Fibroblast of lung (primary cell): ENCODE measurements at regions not wholly inside any gene's neighbourhood (a gene's known extent, or its start where the extent isn't known, plus 50 kb on each side); places are given as distances from the start of the nearest gene placed in this dataset.

Experiments
- DNase-seq, 2 donors: peaks; one replicate each; pipeline versions ENCODE4 v3.0.0 to v3.0.0-alpha.2; 2010; ENCODE audit warnings: low read depth in 2 of 2
- H2AFZ ChIP-seq: 2 replicates; pipeline ENCODE4 v1.5.1; 2012; ENCODE audit warnings: low read length, control low read depth, inconsistent platforms
- H3K27ac ChIP-seq: 2 replicates; pipeline ENCODE4 v1.5.1; 2011; ENCODE audit warnings: low read length, control low read depth; ENCODE audit not compliant: insufficient read depth
- H3K27me3 ChIP-seq: 2 replicates; pipeline ENCODE4 v1.5.1; 2011; ENCODE audit warnings: mild to moderate bottlenecking, low read length; ENCODE audit not compliant: control insufficient read depth, insufficient read depth
- H3K36me3 ChIP-seq: 2 replicates; pipeline ENCODE4 v1.5.1; 2011; ENCODE audit warnings: low read length; ENCODE audit not compliant: control insufficient read depth, insufficient read depth
- H3K4me1 ChIP-seq: 2 replicates; pipeline ENCODE4 v1.5.1; 2011; ENCODE audit warnings: low read length; ENCODE audit not compliant: control insufficient read depth, insufficient read depth; ENCODE audit errors: extremely low read depth
- H3K4me2 ChIP-seq: 2 replicates; pipeline ENCODE4 v1.5.1; 2011; ENCODE audit warnings: low read length, control low read depth; ENCODE audit not compliant: insufficient read depth; ENCODE audit errors: extremely low read depth
- H3K4me3 ChIP-seq, 4 experiments: fragments of 200-600 bp in 1 of 4; sonication (generic) in 1 of 4; replicated peaks in 1 of 4; 2 replicates each; pipeline ENCODE4 v1.5.1; 2011 to 2016; ENCODE audit warnings: low read length in 4 of 4, low read depth in 3 of 4, mild to moderate bottlenecking in 3 of 4, control low read depth in 2 of 4, inconsistent platforms in 1 of 4, mixed read lengths in 1 of 4; ENCODE audit not compliant: insufficient read depth in 1 of 4; ENCODE audit errors: control extremely low read depth in 1 of 4
- H3K79me2 ChIP-seq: 2 replicates; pipeline ENCODE4 v1.5.1; 2012; ENCODE audit warnings: mild to moderate bottlenecking, low read length, inconsistent platforms; ENCODE audit not compliant: control insufficient read depth, insufficient read depth
- H3K9ac ChIP-seq: 2 replicates; pipeline ENCODE4 v1.5.1; 2011; ENCODE audit warnings: mild to moderate bottlenecking, low read length, control low read depth; ENCODE audit not compliant: insufficient read depth
- H3K9me3 ChIP-seq: 2 replicates; pipeline ENCODE4 v1.5.1; 2012; ENCODE audit warnings: low read depth, low read length; ENCODE audit not compliant: control insufficient read depth, insufficient read depth
- H4K20me1 ChIP-seq: 2 replicates; pipeline ENCODE4 v1.5.1; 2011; ENCODE audit warnings: low read length; ENCODE audit not compliant: control insufficient read depth, insufficient read depth; ENCODE audit errors: extremely low read depth
- EZH2 ChIP-seq: IDR thresholded peaks from 2 replicates; pipeline ENCODE4 v1.5.1; 2012; ENCODE audit warnings: low read length, control low read depth, mild to moderate bottlenecking; ENCODE audit errors: missing control alignments
- TF ChIP-seq, protein P1 (sequence below), 2 donors: IDR thresholded peaks in 1 of 2; conservative IDR thresholded peaks in 1 of 2; 1 replicate in 1 of 2; 2 replicates in 1 of 2; pipeline ENCODE4 v1.5.1; 2011 to 2012; ENCODE audit warnings: low read length in 2 of 2, control low read depth in 1 of 2, inconsistent platforms in 1 of 2, low read depth in 1 of 2, mild to moderate bottlenecking in 1 of 2

DNA sequence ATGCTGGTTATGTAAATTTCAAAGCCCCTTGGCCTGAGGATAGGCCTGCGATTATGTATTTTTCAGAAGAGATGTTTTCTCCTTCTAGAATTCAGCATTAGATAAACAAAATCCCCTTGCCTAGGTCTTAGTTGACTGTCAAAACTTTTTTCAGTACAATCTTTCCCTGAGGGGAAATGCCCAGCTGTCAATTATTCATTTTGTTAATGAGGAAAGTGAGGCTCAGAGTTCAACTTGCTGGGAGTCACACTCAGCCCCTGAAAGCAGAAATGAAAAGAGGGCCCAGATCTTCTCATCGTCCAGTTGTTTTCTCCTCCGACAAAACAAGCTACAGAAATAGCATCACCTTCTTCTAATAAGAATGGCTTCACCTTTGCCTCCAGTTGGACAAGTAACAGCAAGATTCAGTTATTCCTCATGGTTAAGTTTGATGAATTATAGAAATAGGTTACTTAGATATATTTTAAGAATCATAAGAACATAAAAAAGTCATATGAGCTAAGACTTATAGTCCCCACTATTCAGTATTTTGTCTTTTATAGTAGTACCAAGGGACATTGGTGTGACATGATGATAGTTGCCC, 627.1 kb upstream of the WWC1 start:
- H3K4me2 ChIP-seq = no peak overlapping the region
- no peak overlapping the region for H3K9ac ChIP-seq
- no peaks in the 10 kb centered on the region for H3K4me1 ChIP-seq
- TF ChIP-seq EZH2 = no peak
- TF ChIP-seq, protein P1, sequence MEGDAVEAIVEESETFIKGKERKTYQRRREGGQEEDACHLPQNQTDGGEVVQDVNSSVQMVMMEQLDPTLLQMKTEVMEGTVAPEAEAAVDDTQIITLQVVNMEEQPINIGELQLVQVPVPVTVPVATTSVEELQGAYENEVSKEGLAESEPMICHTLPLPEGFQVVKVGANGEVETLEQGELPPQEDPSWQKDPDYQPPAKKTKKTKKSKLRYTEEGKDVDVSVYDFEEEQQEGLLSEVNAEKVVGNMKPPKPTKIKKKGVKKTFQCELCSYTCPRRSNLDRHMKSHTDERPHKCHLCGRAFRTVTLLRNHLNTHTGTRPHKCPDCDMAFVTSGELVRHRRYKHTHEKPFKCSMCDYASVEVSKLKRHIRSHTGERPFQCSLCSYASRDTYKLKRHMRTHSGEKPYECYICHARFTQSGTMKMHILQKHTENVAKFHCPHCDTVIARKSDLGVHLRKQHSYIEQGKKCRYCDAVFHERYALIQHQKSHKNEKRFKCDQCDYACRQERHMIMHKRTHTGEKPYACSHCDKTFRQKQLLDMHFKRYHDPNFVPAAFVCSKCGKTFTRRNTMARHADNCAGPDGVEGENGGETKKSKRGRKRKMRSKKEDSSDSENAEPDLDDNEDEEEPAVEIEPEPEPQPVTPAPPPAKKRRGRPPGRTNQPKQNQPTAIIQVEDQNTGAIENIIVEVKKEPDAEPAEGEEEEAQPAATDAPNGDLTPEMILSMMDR (conservative IDR thresholded peaks at IDR 0.05 in 1 of 2, IDR thresholded peaks at IDR 0.05 in 1 of 2; ENCODE audit: low read depth in 1 of 2, low read length in 2 of 2) = no peak
- no peaks in the 10 kb centered on the region for H3K36me3 ChIP-seq
- H2AFZ ChIP-seq = no peak overlapping the region
- H3K9me3 ChIP-seq = no peaks in the 10 kb centered on the region
- H3K4me3 ChIP-seq = no peak overlapping the region
- H3K79me2 ChIP-seq = no peaks in the 10 kb centered on the region
- no peaks in the 10 kb centered on the region for H4K20me1 ChIP-seq
- H3K27ac ChIP-seq = no peak overlapping the region
- H3K27me3 ChIP-seq = no peaks in the 10 kb centered on the region
- no peak for DNase-seq

DNA sequence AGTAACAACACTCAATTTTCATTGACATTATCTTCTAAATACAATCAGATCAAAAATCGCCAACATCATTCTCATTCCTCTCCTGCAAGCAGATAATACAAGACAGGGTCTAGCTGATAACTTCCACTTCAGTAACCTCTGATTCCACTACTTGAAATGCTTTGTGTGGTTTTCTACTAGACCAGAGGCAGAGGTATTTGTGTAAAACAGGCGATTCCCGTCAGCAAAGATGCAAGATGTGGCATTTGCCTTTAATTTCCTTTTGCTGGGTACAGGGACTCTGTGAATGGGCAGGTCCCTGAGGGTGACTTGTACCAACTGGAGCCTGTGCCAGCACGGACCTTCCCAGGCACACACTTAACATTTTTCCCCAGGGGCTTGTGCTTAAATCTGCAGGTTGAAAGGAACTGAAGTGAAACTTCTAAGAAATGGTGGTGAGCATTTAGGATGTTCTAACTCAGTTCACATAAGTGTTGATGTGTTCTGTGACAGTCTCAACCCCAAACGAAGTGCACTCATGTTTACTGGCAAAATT, 625.5 kb upstream of the WWC1 start:
- Histone ChIP-seq H3K4me3 (no peak overlapping the region), H3K36me3 (no peaks in the 10 kb centered on the region), H3K27me3 (no peaks in the 10 kb centered on the region), H3K9me3 (no peaks in the 10 kb centered on the region), H2AFZ (peak overlapping the region; percentile 5), H3K79me2 (no peaks in the 10 kb centered on the region), H3K4me2 (no peak overlapping the region), H4K20me1 (no peaks in the 10 kb centered on the region), H3K4me1 (no peaks in the 10 kb centered on the region), H3K27ac (no peak overlapping the region), H3K9ac (no peak overlapping the region)
- no peak for TF ChIP-seq EZH2
- TF ChIP-seq, protein P1 (conservative IDR thresholded peaks at IDR 0.05 in 1 of 2, IDR thresholded peaks at IDR 0.05 in 1 of 2; ENCODE audit: low read depth in 1 of 2, low read length in 2 of 2) = no peak
- peak in 1 of 2 donors; percentile 75 for DNase-seq

DNA sequence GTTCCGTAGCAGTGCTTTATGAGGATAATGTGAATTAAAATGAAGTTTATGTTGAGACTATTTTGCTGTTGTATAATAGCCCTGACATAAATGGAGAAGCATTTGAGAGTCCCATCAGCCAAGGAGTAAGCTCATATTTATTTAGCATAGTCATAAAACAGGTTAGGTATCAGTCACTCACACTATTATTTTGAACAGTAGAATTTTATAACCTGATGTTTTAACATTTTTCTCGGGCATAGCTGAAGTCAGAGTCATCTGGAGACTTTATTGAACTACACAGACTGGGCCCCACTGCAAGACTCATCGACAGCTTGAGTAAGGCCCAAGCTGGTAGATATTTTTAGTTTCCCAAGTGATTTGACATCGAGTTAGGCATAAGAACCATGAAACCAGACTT, 620.3 kb upstream of the WWC1 start:
- no peak overlapping the region for H3K4me3 ChIP-seq
- no peak overlapping the region for H3K27ac ChIP-seq
- H3K36me3 ChIP-seq = no peaks in the 10 kb centered on the region
- DNase-seq = peak in 1 of 2 donors; percentile 77
- no peaks in the 10 kb centered on the region for H3K27me3 ChIP-seq
- no peaks in the 10 kb centered on the region for H3K9me3 ChIP-seq
- H3K4me2 ChIP-seq = no peak overlapping the region
- no peak for TF ChIP-seq EZH2
- TF ChIP-seq, protein P1 (conservative IDR thresholded peaks at IDR 0.05 in 1 of 2, IDR thresholded peaks at IDR 0.05 in 1 of 2; ENCODE audit: low read depth in 1 of 2, low read length in 2 of 2) = no peak
- H3K9ac ChIP-seq = no peak overlapping the region
- H3K4me1 ChIP-seq = no peaks in the 10 kb centered on the region
- H2AFZ ChIP-seq = no peak overlapping the region
- no peaks in the 10 kb centered on the region for H4K20me1 ChIP-seq
- no peaks in the 10 kb centered on the region for H3K79me2 ChIP-seq
